ENCODE measurements at regions not wholly inside any gene's neighbourhood (a gene's known extent, or its start where the extent isn't known, plus 50 kb on each side); places are given as distances from the start of the nearest gene placed in this dataset.

- H3K4me1 ChIP-seq, result no peaks in the 10 kb centered on the region
- H3K36me3 ChIP-seq, result no peaks in the 10 kb centered on the region
- no peak for DNase-seq (ENCODE audit: low spot score)
- no peak overlapping the region for H3K27ac ChIP-seq
- H3K4me3 ChIP-seq, result no peak overlapping the region
- H3K9me3 ChIP-seq, result no peaks in the 10 kb centered on the region
- no peaks in the 10 kb centered on the region for H3K27me3 ChIP-seq
- TF ChIP-seq, protein P1, sequence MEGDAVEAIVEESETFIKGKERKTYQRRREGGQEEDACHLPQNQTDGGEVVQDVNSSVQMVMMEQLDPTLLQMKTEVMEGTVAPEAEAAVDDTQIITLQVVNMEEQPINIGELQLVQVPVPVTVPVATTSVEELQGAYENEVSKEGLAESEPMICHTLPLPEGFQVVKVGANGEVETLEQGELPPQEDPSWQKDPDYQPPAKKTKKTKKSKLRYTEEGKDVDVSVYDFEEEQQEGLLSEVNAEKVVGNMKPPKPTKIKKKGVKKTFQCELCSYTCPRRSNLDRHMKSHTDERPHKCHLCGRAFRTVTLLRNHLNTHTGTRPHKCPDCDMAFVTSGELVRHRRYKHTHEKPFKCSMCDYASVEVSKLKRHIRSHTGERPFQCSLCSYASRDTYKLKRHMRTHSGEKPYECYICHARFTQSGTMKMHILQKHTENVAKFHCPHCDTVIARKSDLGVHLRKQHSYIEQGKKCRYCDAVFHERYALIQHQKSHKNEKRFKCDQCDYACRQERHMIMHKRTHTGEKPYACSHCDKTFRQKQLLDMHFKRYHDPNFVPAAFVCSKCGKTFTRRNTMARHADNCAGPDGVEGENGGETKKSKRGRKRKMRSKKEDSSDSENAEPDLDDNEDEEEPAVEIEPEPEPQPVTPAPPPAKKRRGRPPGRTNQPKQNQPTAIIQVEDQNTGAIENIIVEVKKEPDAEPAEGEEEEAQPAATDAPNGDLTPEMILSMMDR (IDR thresholded peaks at IDR 0.05), result no peak
Measured at GRCh38 chr1:55816456-55817426, 601.6 kb upstream of the USP24 start.

- DNase-seq (ENCODE audit: low spot score), result no peak
- no peaks in the 10 kb centered on the region for H3K4me1 ChIP-seq
- TF ChIP-seq, protein P1 (IDR thresholded peaks at IDR 0.05), result no peak
- H3K9me3 ChIP-seq, result no peaks in the 10 kb centered on the region
- no peak overlapping the region for H3K4me3 ChIP-seq
- no peaks in the 10 kb centered on the region for H3K27me3 ChIP-seq
- H3K36me3 ChIP-seq, result no peaks in the 10 kb centered on the region
- no peak overlapping the region for H3K27ac ChIP-seq
Measured at GRCh38 chr1:55815745-55816455, 600.7 kb upstream of the USP24 start.

DNA sequence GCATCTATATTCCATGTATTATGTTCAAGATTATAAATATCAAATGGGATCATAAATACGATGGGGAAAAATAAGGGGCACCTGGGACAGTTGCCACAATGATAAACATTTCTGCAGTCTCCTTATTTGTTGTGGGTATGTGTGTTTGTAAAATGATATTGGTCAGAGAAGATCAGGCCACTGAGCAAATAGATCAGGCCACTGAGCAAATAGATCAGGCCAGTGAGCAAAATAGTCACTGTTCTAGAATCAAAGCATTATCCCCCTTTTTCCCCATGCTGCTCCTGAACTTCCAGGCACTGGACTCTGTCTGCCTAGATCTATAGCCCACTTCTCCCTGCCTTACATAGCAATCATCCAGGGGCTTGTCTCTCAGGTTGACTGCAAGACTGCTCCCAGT, 599.8 kb upstream of the USP24 start:
- TF ChIP-seq, protein P1 (IDR thresholded peaks at IDR 0.05), result no peak
- Histone ChIP-seq H3K27me3 (no peaks in the 10 kb centered on the region), H3K4me1 (no peaks in the 10 kb centered on the region), H3K27ac (no peak overlapping the region), H3K9me3 (no peaks in the 10 kb centered on the region), H3K4me3 (no peak overlapping the region), H3K36me3 (no peaks in the 10 kb centered on the region)
- DNase-seq (ENCODE audit: low spot score), result no peak

DNA sequence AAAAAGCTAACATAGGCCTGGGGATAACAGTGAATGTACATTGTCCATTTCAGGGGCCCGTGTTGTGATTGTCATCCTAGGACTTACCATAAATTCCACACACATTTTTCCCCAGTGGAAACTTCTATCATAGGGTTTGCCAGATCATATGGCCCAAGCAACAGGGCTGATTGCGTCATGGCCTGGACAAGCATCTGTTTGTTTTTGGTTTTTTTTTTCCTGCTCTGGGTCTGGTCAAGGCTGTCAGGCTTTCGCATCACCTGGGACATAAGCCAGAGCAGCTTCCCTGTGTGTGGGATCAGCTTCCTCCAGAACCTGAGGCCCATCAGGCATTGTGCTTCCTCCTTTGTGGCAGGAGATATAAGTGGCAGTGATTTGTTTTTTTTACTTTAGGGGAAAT, 598.5 kb upstream of the USP24 start:
- peak; percentile 70 for DNase-seq (ENCODE audit: low spot score)
- Histone ChIP-seq H3K27ac (no peak overlapping the region), H3K36me3 (no peaks in the 10 kb centered on the region), H3K27me3 (no peaks in the 10 kb centered on the region), H3K4me3 (no peak overlapping the region), H3K9me3 (peaks cover 0 to under 1% of the 10 kb centered on the region in 2 donors), H3K4me1 (no peaks in the 10 kb centered on the region)
- TF ChIP-seq, protein P1 (IDR thresholded peaks at IDR 0.05), result no peak

DNA sequence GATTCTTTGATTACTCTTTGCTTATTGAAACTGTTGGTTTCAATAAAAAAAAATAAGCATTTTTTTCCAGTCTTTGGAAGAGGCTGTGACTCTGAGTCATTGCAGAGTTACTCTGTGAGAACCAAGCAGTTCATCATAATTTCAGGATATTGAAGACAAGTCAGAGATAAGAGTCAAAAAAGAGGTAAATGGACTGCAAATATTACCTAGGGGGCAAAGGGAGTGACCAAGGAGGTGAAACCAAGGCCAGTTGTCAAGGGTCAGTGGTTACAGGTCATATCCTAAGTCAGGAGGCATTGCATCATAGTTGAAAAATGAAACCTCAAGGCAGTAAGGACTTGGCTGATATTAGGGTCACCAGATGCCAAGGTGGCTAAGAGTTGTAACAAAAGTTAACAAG, 597.1 kb upstream of the USP24 start:
- Histone ChIP-seq H3K27ac (no peak overlapping the region), H3K36me3 (no peaks in the 10 kb centered on the region), H3K27me3 (no peaks in the 10 kb centered on the region), H3K9me3 (peaks cover 0 to 9% of the 10 kb centered on the region in 2 donors), H3K4me1 (no peaks in the 10 kb centered on the region), H3K4me3 (no peak overlapping the region)
- TF ChIP-seq, protein P1 (IDR thresholded peaks at IDR 0.05), result no peak
- no peak for DNase-seq (ENCODE audit: low spot score)
